HFFc6 (cell line): ENCODE measurements at regions not wholly inside any gene's neighbourhood (a gene's known extent, or its start where the extent isn't known, plus 50 kb on each side); places are given as distances from the start of the nearest gene placed in this dataset.

Experiments used
- DNase-seq: peaks from one replicate; pipeline ENCODE4 v3.0.0-alpha.2; 2018
- H3K27ac Mint-ChIP-seq: 2 replicates; pipeline ENCODE4 v1.8.0; 2020; ENCODE audit warnings: mild to moderate bottlenecking, mixed read lengths
- H3K27me3 Mint-ChIP-seq: 2 replicates; pipeline ENCODE4 v1.8.0; 2021; ENCODE audit warnings: mild to moderate bottlenecking, moderate library complexity, mixed read lengths; ENCODE audit not compliant: insufficient read depth
- H3K36me3 Mint-ChIP-seq: 2 replicates; pipeline ENCODE4 v1.8.0; 2021; ENCODE audit warnings: low read depth, mixed read lengths
- H3K4me1 Mint-ChIP-seq: 2 replicates; pipeline ENCODE4 v1.8.0; 2020; ENCODE audit warnings: low read depth, mixed read lengths
- H3K4me3 Mint-ChIP-seq: 2 replicates; pipeline ENCODE4 v1.8.0; 2020; ENCODE audit warnings: mild to moderate bottlenecking, moderate library complexity, mixed read lengths
- H3K9me3 Mint-ChIP-seq: 2 replicates; pipeline ENCODE4 v1.8.0; 2020; ENCODE audit warnings: mild to moderate bottlenecking, mixed read lengths
- TF ChIP-seq, protein P1 (sequence below): fragments of 200-600 bp; sonication (generic); IDR thresholded peaks from 2 replicates; pipeline ENCODE4 v1.5.0; 2021; ENCODE audit warnings: antibody characterized with exemption, mild to moderate bottlenecking

GRCh38 chr16:26281381-26282110 is 589.8 kb downstream of the HS3ST4 start:
- H3K27me3 Mint-ChIP-seq, result no peaks in the 10 kb centered on the region
- no peak for DNase-seq
- TF ChIP-seq, protein P1, sequence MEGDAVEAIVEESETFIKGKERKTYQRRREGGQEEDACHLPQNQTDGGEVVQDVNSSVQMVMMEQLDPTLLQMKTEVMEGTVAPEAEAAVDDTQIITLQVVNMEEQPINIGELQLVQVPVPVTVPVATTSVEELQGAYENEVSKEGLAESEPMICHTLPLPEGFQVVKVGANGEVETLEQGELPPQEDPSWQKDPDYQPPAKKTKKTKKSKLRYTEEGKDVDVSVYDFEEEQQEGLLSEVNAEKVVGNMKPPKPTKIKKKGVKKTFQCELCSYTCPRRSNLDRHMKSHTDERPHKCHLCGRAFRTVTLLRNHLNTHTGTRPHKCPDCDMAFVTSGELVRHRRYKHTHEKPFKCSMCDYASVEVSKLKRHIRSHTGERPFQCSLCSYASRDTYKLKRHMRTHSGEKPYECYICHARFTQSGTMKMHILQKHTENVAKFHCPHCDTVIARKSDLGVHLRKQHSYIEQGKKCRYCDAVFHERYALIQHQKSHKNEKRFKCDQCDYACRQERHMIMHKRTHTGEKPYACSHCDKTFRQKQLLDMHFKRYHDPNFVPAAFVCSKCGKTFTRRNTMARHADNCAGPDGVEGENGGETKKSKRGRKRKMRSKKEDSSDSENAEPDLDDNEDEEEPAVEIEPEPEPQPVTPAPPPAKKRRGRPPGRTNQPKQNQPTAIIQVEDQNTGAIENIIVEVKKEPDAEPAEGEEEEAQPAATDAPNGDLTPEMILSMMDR, result no peak
- H3K4me1 Mint-ChIP-seq, result no peaks in the 10 kb centered on the region
- H3K9me3 Mint-ChIP-seq, result peaks cover 34% of the 10 kb centered on the region
- no peak overlapping the region for H3K27ac Mint-ChIP-seq
- no peaks in the 10 kb centered on the region for H3K36me3 Mint-ChIP-seq
- no peak overlapping the region for H3K4me3 Mint-ChIP-seq

- Mint-ChIP-seq H3K4me3 (no peak overlapping the region), H3K27me3 (no peaks in the 10 kb centered on the region; the same call in none of the 2 replicates), H3K27ac (no peak overlapping the region), H3K4me1 (no peaks in the 10 kb centered on the region), H3K36me3 (no peaks in the 10 kb centered on the region), H3K9me3 (peaks cover 25% of the 10 kb centered on the region)
- DNase-seq, result no peak
- TF ChIP-seq, protein P1, result no peak
Measured at GRCh38 chr16:26295625-26296304, 604.0 kb downstream of the HS3ST4 start.

DNA sequence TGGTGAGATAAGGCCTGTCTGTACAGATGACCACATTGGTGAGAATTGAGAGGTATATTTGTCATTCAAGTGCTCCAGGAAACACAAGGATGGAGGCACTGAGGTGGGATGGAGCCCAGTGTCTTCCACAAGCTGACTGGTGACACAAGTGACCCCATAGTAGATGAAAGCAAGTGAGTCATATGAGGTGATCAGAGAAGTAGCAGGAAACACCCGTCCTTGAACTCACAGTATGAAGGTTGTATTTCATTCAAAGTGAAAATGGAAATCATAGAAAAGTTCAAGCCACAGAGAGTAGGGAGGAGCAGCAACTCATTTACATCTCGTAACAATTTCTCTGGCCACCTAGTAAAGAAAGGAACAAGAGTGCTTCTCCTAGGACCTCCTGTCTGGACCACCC is 609.8 kb downstream of the HS3ST4 start:
- no peak for DNase-seq
- H3K36me3 Mint-ChIP-seq, result no peaks in the 10 kb centered on the region
- H3K27ac Mint-ChIP-seq, result no peak overlapping the region
- H3K4me1 Mint-ChIP-seq, result no peaks in the 10 kb centered on the region
- H3K4me3 Mint-ChIP-seq, result no peak overlapping the region
- peaks cover 22% of the 10 kb centered on the region for H3K9me3 Mint-ChIP-seq
- TF ChIP-seq, protein P1, result no peak
- H3K27me3 Mint-ChIP-seq, result no peaks in the 10 kb centered on the region

- no peak for DNase-seq
- TF ChIP-seq, protein P1, result no peak
- Mint-ChIP-seq H3K36me3 (no peaks in the 10 kb centered on the region), H3K9me3 (peaks cover 50% of the 10 kb centered on the region), H3K27me3 (no peaks in the 10 kb centered on the region), H3K27ac (no peak overlapping the region), H3K4me3 (no peak overlapping the region), H3K4me1 (no peaks in the 10 kb centered on the region)
Measured at GRCh38 chr16:26316683-26317464, 625.1 kb downstream of the HS3ST4 start.

GRCh38 chr16:26317885-26318284 is 626.1 kb downstream of the HS3ST4 start:
- no peaks in the 10 kb centered on the region for H3K27me3 Mint-ChIP-seq
- H3K9me3 Mint-ChIP-seq, result peaks cover 47% of the 10 kb centered on the region
- no peak overlapping the region for H3K27ac Mint-ChIP-seq
- TF ChIP-seq, protein P1, result no peak
- DNase-seq, result no peak
- H3K4me3 Mint-ChIP-seq, result no peak overlapping the region
- no peaks in the 10 kb centered on the region for H3K4me1 Mint-ChIP-seq
- no peaks in the 10 kb centered on the region for H3K36me3 Mint-ChIP-seq
